Lung (tissue), 11 donors: ENCODE measurements at regions not wholly inside any gene's neighbourhood (a gene's known extent, or its start where the extent isn't known, plus 50 kb on each side); places are given as distances from the start of the nearest gene placed in this dataset.

Experiments used
- ATAC-seq: fragments of 200-7000 bp; cut with Tn5 transposase; one replicate; pipeline ENCODE4 v1.9.1; 2020; ENCODE audit warnings: moderate number of reproducible peaks; ENCODE audit not compliant: insufficient read depth, low FRiP score
- DNase-seq, 3 donors: peaks; one replicate each; pipeline ENCODE4 v3.0.0-alpha.2; 2013 to 2017
- H3K27ac ChIP-seq, 2 donors: one replicate each; pipeline ENCODE4 v1.5.1; 2013; ENCODE audit warnings: mild to moderate bottlenecking in 2 of 2, moderate library complexity in 2 of 2, control low read depth in 1 of 2, inconsistent platforms in 1 of 2, low read depth in 1 of 2, low read length in 1 of 2
- H3K27me3 ChIP-seq, 3 donors: one replicate each; pipeline ENCODE4 v1.5.1; 2013; ENCODE audit warnings: low read length in 2 of 3; ENCODE audit not compliant: control insufficient read depth in 3 of 3, insufficient read depth in 3 of 3
- H3K36me3 ChIP-seq, 4 donors: one replicate each; pipeline ENCODE4 v1.5.1; 2013; ENCODE audit warnings: low read length in 4 of 4, mild to moderate bottlenecking in 1 of 4, moderate library complexity in 1 of 4; ENCODE audit not compliant: control insufficient read depth in 4 of 4, insufficient read depth in 4 of 4
- H3K4me1 ChIP-seq, 5 donors: one replicate each; pipeline ENCODE4 v1.5.1; 2013; ENCODE audit warnings: low read length in 5 of 5, mild to moderate bottlenecking in 2 of 5, moderate library complexity in 1 of 5; ENCODE audit not compliant: control insufficient read depth in 5 of 5, insufficient read depth in 5 of 5
- H3K4me3 ChIP-seq: one replicate; pipeline ENCODE4 v1.5.1; 2013; ENCODE audit warnings: mild to moderate bottlenecking, control low read depth, moderate library complexity
- H3K9ac ChIP-seq, 2 donors: one replicate each; pipeline ENCODE4 v1.5.1; 2013; ENCODE audit warnings: low read length in 2 of 2, control low read depth in 1 of 2; ENCODE audit not compliant: insufficient read depth in 1 of 2
- H3K9me3 ChIP-seq, 4 donors: one replicate each; pipeline ENCODE4 v1.5.1; 2013; ENCODE audit warnings: low read length in 3 of 4, mild to moderate bottlenecking in 1 of 4, moderate library complexity in 1 of 4; ENCODE audit not compliant: control insufficient read depth in 4 of 4, insufficient read depth in 3 of 4
- WGBS, 2 donors: extraction: QIAGEN DNeasy Blood & Tissue Kit; methylation state at CpG; one replicate each; pipeline ENCODE4 v1.1.7; 2013; 5-methylcytosine and 5-hydroxymethylcytosine counted together
- TF ChIP-seq, protein P1 (sequence below): IDR thresholded peaks from 2 replicates; pipeline ENCODE4 v1.5.1; 2012; ENCODE audit warnings: mild to moderate bottlenecking; ENCODE audit errors: control extremely low read depth, extremely low read depth
- donor health status: control.
- donor health status: control.
- donor health status: Bipolar disorder and iron deficiency.
- donor health status: healthy.
- donor health status: DM: yes; HTN: yes; CAD: no.

DNA sequence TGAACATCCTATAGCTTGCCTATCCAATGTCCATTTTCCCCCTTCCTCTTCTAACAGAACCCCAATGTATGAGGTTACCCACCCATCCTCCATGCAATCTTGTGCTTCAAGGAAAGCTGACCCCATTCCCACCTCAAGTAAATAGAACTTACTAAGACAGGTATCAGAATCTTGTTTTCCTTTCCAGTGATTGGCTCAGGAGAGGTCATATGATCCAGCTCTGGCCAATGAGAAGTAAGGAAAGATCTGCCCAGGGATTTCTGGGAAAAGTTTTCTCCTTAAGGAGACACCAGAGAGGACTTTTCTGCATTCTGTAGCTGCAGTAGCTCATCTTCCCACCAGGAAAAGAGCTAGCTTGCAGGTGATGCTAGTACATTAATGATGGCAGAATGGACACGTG is 341.8 kb upstream of the ZFP64 start:
- Histone ChIP-seq H3K36me3 (no peaks in the 10 kb centered on the region), H3K9ac (no peak overlapping the region), H3K4me1 (peaks cover 0 to 38% (median 0%) of the 10 kb centered on the region in 5 donors), H3K9me3 (peaks cover 0 to 5% (median 0%) of the 10 kb centered on the region in 4 donors), H3K4me3 (no peak overlapping the region), H3K27me3 (no peaks in the 10 kb centered on the region), H3K27ac (no peak overlapping the region)
- DNase-seq: no peak
- TF ChIP-seq, protein P1, sequence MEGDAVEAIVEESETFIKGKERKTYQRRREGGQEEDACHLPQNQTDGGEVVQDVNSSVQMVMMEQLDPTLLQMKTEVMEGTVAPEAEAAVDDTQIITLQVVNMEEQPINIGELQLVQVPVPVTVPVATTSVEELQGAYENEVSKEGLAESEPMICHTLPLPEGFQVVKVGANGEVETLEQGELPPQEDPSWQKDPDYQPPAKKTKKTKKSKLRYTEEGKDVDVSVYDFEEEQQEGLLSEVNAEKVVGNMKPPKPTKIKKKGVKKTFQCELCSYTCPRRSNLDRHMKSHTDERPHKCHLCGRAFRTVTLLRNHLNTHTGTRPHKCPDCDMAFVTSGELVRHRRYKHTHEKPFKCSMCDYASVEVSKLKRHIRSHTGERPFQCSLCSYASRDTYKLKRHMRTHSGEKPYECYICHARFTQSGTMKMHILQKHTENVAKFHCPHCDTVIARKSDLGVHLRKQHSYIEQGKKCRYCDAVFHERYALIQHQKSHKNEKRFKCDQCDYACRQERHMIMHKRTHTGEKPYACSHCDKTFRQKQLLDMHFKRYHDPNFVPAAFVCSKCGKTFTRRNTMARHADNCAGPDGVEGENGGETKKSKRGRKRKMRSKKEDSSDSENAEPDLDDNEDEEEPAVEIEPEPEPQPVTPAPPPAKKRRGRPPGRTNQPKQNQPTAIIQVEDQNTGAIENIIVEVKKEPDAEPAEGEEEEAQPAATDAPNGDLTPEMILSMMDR: no peak
- no peak for ATAC-seq
- WGBS, 2 donors: 83 to 90% methylated on average over 1 of the region's 1 CpG

DNA sequence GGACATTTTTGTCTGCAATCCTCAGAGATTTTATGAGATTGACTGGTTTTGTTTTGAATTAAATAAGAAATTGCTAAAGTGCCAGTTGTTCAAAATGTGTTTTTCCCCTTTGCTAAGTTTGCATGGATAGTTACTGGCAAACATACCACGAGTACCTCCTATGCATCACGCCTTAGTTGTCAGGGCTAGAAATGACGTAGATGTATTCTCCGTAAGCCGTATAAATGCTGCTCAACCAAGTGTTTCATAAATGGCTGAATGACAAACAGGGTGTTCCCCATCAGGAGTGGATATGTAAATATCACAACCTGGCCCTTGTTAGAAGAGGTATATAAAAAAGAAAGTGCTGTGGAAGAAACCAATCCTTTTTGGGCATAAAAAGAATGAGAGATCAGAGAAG is 341.1 kb upstream of the ZFP64 start:
- DNase-seq (no peak), ATAC-seq (no peak)
- Histone ChIP-seq H3K36me3 (no peaks in the 10 kb centered on the region), H3K9me3 (peaks cover 0 to 5% (median 0%) of the 10 kb centered on the region in 4 donors), H3K4me3 (no peak overlapping the region), H3K9ac (no peak overlapping the region), H3K27ac (no peak overlapping the region), H3K27me3 (no peaks in the 10 kb centered on the region), H3K4me1 (peaks cover 0 to 41% (median 0%) of the 10 kb centered on the region in 5 donors)
- TF ChIP-seq, protein P1: no peak
- 84 to 94% methylated on average over 5 of the region's 5 CpGs for WGBS, 2 donors

DNA sequence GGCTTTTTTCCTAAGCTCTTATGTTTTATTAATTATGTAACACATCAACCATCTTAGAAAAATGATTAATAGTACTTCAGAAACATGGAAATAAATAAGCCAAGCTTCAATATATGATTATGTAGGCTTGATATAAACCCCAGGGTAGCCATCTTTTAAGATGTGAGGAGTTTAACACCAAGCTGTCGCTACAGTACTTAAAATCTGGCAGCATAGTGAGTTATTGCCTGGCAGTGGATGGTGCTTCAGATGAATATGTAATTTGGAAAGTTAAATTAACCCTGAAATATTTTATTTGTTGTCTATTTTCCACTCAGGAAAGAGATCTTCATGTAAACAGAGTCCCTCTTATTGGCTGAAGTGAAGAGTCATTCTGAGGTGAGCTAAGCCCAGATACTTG is 339.0 kb upstream of the ZFP64 start:
- WGBS, 2 donors: 75 to 90% methylated on average over 1 of the region's 1 CpG
- TF ChIP-seq, protein P1: no peak
- no peak for ATAC-seq

DNA sequence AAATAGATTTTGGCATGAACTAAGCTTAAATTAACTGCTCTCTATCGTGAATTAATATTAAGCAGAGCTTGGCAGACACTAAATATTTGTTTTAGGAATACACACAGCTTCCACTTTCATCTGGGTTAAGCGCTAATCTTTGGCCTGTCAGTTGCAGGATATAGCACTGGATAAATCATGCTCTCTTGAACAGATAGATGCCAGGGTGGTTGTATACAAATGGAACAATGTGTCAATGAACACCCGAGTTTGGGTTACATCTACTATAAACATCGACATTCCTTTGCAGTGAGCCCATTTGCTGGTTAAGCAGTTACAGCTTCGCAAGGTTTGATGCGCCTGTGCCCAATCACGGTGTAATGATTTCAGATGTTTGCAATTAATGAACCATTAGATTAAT is 338.2 kb upstream of the ZFP64 start:
- Histone ChIP-seq H3K27ac (no peak overlapping the region), H3K36me3 (no peaks in the 10 kb centered on the region), H3K27me3 (no peaks in the 10 kb centered on the region), H3K9me3 (peaks cover 0 to 1% (median 0%) of the 10 kb centered on the region in 4 donors), H3K4me1 (peaks cover 0 to 36% (median 0%) of the 10 kb centered on the region in 5 donors), H3K9ac (no peak overlapping the region), H3K4me3 (no peak overlapping the region)
- TF ChIP-seq, protein P1: no peak
- WGBS, 2 donors: 44 to 67% methylated on average over 7 of the region's 7 CpGs
- ATAC-seq (no peak), DNase-seq (peak; percentile 87 to 99 (median 99))

More for the DNA sequence above, 339.0 kb upstream of the ZFP64 start:
- Histone ChIP-seq H3K27me3 (no peaks in the 10 kb centered on the region), H3K4me1 (peaks cover 0 to 41% (median 0%) of the 10 kb centered on the region in 5 donors), H3K36me3 (no peaks in the 10 kb centered on the region), H3K4me3 (no peak overlapping the region), H3K9me3 (peaks cover 0 to 1% (median 0%) of the 10 kb centered on the region in 4 donors), H3K9ac (no peak overlapping the region), H3K27ac (no peak overlapping the region)
- peak in 1 of 3 donors; percentile 55 for DNase-seq
